Karpas-422 (cell line): ENCODE measurements at regions not wholly inside any gene's neighbourhood (a gene's known extent, or its start where the extent isn't known, plus 50 kb on each side); places are given as distances from the start of the nearest gene placed in this dataset.

Experiments
- DNase-seq: peaks from one replicate; pipeline ENCODE4 v3.0.0-alpha.2; 2015
- H2AFZ ChIP-seq: fragments of 200-600 bp; sonication (generic); 2 replicates; pipeline ENCODE4 v1.6.1; 2014; ENCODE audit warnings: antibody characterized with exemption, low read length, mixed read lengths
- H3K27ac ChIP-seq: fragments of 200-600 bp; sonication (generic); 2 replicates; pipeline ENCODE4 v1.5.1; 2014; ENCODE audit warnings: mild to moderate bottlenecking, low read length, moderate library complexity
- H3K27me3 ChIP-seq: fragments of 200-600 bp; sonication (generic); 2 replicates; pipeline ENCODE4 v1.6.1; 2014; ENCODE audit warnings: low read length, mixed read lengths
- H3K36me3 ChIP-seq: fragments of 200-600 bp; sonication (generic); 2 replicates; pipeline ENCODE4 v1.6.1; 2014; ENCODE audit warnings: low read length, mixed read lengths; ENCODE audit not compliant: insufficient read depth
- H3K4me1 ChIP-seq: fragments of 200-600 bp; sonication (generic); 2 replicates; pipeline ENCODE4 v1.6.1; 2014; ENCODE audit warnings: mild to moderate bottlenecking, low read length, mixed read lengths
- H3K4me2 ChIP-seq: fragments of 200-600 bp; sonication (generic); 2 replicates; pipeline ENCODE4 v1.6.1; 2014; ENCODE audit warnings: low read length, low read depth, mild to moderate bottlenecking; ENCODE audit not compliant: poor library complexity, severe bottlenecking
- H3K4me3 ChIP-seq: fragments of 200-600 bp; sonication (generic); 2 replicates; pipeline ENCODE4 v1.5.1; 2014; ENCODE audit warnings: mild to moderate bottlenecking, antibody characterized with exemption, low read length, mixed read lengths
- H3K79me2 ChIP-seq: fragments of 200-600 bp; sonication (generic); 2 replicates; pipeline ENCODE4 v1.6.1; 2014; ENCODE audit warnings: mild to moderate bottlenecking, low read length, mixed read lengths
- H3K9ac ChIP-seq: fragments of 200-600 bp; sonication (generic); 2 replicates; pipeline ENCODE4 v1.6.0; 2014; ENCODE audit warnings: low read length
- H3K9me2 ChIP-seq: fragments of 200-600 bp; sonication (generic), shearing (Covaris generic); replicated peaks from 2 replicates; pipeline ENCODE4 v1.6.0; 2014; ENCODE audit warnings: mild to moderate bottlenecking, low read length, moderate library complexity; ENCODE audit not compliant: insufficient read depth
- H3K9me3 ChIP-seq: fragments of 300-700, 200-600 bp; sonication (generic); 2 replicates; pipeline ENCODE4 v1.6.1; 2014; ENCODE audit warnings: low read length, mixed read lengths
- H4K20me1 ChIP-seq: fragments of 200-600 bp; sonication (generic); 2 replicates; pipeline ENCODE4 v1.6.1; 2014; ENCODE audit warnings: mild to moderate bottlenecking, antibody characterized with exemption, low read length, low read depth; ENCODE audit not compliant: insufficient read depth

DNA sequence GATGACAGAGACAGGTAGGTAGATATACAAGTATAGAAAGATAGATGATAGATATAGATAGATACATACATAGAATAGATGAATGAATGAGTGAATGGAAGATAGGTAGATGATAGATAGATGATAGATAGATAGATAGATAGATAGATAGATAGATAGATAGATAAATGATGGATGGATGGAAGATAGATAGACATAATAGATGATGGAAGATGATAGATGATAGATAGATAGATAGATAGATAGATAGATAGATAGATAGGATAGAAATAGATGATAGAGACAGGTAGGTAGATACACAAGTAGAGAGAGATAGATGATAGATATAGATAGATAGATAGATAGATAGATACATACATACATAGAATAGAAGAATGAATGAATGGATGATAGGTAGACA, 510.1 kb upstream of the AUTS2 start:
- no peak for DNase-seq
- Histone ChIP-seq H3K9me3 (no peaks in the 10 kb centered on the region), H3K27ac (no peak overlapping the region), H2AFZ (no peak overlapping the region), H3K4me2 (no peak overlapping the region), H3K36me3 (no peaks in the 10 kb centered on the region; the same call in 1 of the 2 replicates), H4K20me1 (no peaks in the 10 kb centered on the region), H3K27me3 (no peaks in the 10 kb centered on the region), H3K4me1 (peaks cover 23% of the 10 kb centered on the region), H3K9ac (no peak overlapping the region), H3K79me2 (no peaks in the 10 kb centered on the region), H3K9me2 (no peaks in the 10 kb centered on the region), H3K4me3 (no peak overlapping the region)

DNA sequence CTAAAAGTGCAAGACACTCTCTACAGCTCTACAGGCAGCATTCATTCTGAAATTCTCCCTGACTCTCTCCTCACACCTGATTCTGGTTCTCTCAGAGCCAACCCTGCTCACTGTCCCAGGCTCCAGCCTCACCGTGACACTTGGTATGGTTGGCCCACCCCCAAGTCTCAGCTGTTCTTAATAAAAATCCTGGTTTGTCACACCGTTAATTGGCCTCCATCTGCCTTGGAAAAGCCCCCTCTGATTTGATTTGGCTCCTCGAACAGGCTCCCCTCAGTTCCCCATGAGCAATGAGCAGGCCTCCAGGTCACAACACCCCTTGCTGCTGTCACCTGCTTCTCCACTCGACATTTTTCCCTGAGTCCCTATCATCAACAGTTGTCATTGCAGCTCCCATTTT, 507.3 kb upstream of the AUTS2 start:
- H2AFZ ChIP-seq, result no peak overlapping the region
- H3K79me2 ChIP-seq, result no peaks in the 10 kb centered on the region
- H3K9me3 ChIP-seq, result 0 out of 2 replicates have a peak, but pooled peaks cover 3% of the 10 kb centered on the region
- H3K4me1 ChIP-seq, result peaks cover 22% of the 10 kb centered on the region
- no peaks in the 10 kb centered on the region for H3K9me2 ChIP-seq
- peak overlapping the region; percentile 44 for H3K4me2 ChIP-seq
- H3K9ac ChIP-seq, result no peak overlapping the region
- peaks cover 5% of the 10 kb centered on the region; the same call in 1 of the 2 replicates for H3K27me3 ChIP-seq
- H3K4me3 ChIP-seq, result no peak overlapping the region
- H3K36me3 ChIP-seq, result no peaks in the 10 kb centered on the region; the same call in 1 of the 2 replicates
- DNase-seq, result no peak
- no peaks in the 10 kb centered on the region for H4K20me1 ChIP-seq
- H3K27ac ChIP-seq, result no peak overlapping the region

DNA sequence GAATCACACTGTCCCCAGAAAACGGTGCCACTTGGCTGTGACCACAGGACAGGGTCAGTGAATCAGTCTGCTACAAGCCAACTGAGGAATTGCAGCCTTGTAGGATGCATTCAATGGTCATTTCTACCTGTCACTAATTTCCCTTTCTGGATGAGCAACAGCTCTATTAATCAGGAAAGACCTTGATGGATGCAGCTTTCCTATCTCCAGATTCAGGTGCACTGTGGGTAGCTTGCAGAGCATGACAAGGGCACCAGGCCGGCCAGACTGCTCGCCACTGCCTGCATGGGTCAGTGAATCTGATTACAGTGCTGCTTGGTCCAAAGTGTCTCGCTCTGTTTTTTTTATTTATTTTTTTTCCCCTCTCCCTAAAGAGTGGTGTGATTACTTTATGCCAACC, 506.8 kb upstream of the AUTS2 start:
- Histone ChIP-seq H4K20me1 (no peaks in the 10 kb centered on the region), H3K27me3 (peaks cover 5% of the 10 kb centered on the region; the same call in 1 of the 2 replicates), H3K9ac (no peak overlapping the region), H2AFZ (no peak overlapping the region), H3K9me3 (0 out of 2 replicates have a peak, but pooled peaks cover 3% of the 10 kb centered on the region), H3K36me3 (no peaks in the 10 kb centered on the region; the same call in 1 of the 2 replicates), H3K27ac (no peak overlapping the region), H3K79me2 (no peaks in the 10 kb centered on the region), H3K4me1 (peaks cover 16% of the 10 kb centered on the region), H3K4me2 (peak overlapping the region; percentile 44), H3K4me3 (no peak overlapping the region), H3K9me2 (no peaks in the 10 kb centered on the region)
- DNase-seq, result no peak

DNA sequence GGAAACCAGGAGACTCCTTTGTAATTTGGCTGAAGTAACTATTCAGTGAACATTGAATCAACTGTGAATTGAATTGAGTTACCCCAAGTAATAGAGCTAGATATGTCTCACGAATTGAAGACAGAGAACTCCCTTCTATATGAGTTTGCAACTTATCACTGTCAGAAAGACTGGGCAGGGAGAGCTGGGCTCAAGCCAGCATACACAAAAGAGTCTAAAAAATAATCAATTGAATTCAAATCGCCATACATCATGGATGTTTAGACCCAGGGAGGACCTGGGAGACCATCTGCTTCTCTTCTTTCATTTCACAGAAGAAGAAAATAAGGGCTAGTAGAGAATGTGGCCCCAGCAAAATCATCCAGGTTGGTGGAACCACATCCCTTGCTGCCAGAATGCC, 503.1 kb upstream of the AUTS2 start:
- no peaks in the 10 kb centered on the region for H4K20me1 ChIP-seq
- H3K9me2 ChIP-seq, result no peaks in the 10 kb centered on the region
- H3K4me3 ChIP-seq, result no peak overlapping the region
- H3K36me3 ChIP-seq, result no peaks in the 10 kb centered on the region; the same call in 1 of the 2 replicates
- DNase-seq, result no peak
- H2AFZ ChIP-seq, result no peak overlapping the region
- 0 out of 2 replicates have a peak, but pooled peaks cover 3% of the 10 kb centered on the region for H3K9me3 ChIP-seq
- peaks cover 5% of the 10 kb centered on the region; the same call in 1 of the 2 replicates for H3K27me3 ChIP-seq
- H3K9ac ChIP-seq, result no peak overlapping the region
- no peak overlapping the region for H3K4me2 ChIP-seq
- peaks cover 16% of the 10 kb centered on the region for H3K4me1 ChIP-seq
- H3K79me2 ChIP-seq, result no peaks in the 10 kb centered on the region
- H3K27ac ChIP-seq, result no peak overlapping the region

DNA sequence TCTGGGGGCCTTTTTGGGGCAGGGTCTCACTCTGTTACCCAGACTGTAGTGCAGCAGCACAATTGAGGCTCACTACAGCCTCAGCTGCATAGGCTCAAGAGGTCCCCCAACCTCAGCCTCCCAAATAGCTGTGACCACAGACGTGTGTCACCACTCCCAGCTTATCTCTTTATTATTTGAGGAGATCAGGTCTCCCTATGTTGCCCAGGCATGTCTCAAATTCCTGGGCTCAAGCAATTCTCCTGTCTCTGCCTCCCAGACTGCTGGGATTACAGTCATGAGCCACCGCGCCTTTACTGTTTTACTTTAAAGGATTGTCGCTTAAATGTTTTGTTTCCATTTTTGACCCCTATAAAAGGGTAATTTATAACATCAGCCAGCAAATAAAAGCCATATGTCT, 502.6 kb upstream of the AUTS2 start:
- DNase-seq, result no peak
- H3K9ac ChIP-seq, result no peak overlapping the region
- H3K27ac ChIP-seq, result no peak overlapping the region
- H3K79me2 ChIP-seq, result no peaks in the 10 kb centered on the region
- H3K4me1 ChIP-seq, result peaks cover 16% of the 10 kb centered on the region
- H2AFZ ChIP-seq, result no peak overlapping the region
- H3K4me2 ChIP-seq, result no peak overlapping the region
- H3K4me3 ChIP-seq, result no peak overlapping the region
- H3K9me3 ChIP-seq, result 0 out of 2 replicates have a peak, but pooled peaks cover 3% of the 10 kb centered on the region
- H3K36me3 ChIP-seq, result no peaks in the 10 kb centered on the region; the same call in 1 of the 2 replicates
- H4K20me1 ChIP-seq, result no peaks in the 10 kb centered on the region
- H3K9me2 ChIP-seq, result no peaks in the 10 kb centered on the region
- H3K27me3 ChIP-seq, result peaks cover 5% of the 10 kb centered on the region; the same call in 1 of the 2 replicates

DNA sequence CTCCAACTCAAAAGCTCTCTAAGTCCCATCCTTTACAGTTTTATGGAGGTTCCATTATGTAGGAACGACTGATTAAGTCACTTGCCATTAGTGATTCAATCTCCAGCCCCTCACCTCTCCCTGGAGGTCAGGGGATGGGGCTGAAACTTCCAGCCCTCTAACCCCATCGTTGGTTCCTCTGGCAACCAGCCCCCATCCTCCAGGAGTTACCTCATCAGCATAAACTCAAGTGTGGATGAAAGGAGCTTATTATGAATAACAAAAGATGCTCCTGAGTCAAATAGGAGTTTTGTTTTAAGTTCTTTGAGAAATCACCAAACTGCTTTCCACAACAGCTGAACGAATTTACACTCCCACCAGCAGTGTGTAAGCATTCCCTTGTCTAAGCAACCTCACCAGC, 494.3 kb upstream of the AUTS2 start:
- H3K9me2 ChIP-seq, result no peaks in the 10 kb centered on the region
- no peaks in the 10 kb centered on the region for H3K79me2 ChIP-seq

DNA sequence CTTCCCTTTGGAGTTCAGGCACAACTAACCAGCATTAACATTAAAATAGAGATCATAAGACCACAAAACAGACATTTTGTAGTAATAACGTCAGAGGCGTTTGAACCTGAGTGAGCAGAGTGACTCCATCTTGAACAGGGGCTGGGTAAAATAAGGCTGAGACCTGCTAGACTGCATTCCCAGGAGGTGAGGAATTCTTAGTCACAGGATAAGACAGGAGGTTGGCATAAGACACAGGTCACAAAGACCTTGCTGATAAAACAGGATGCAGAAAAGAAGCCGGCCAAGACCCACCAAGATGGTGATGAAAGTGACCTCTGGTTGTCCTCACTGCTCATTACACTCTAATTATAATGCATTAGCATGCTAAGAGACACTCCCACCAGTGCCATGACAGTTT, 493.2 kb upstream of the AUTS2 start:
- H4K20me1 ChIP-seq, result no peaks in the 10 kb centered on the region
- no peaks in the 10 kb centered on the region for H3K9me2 ChIP-seq
- no peaks in the 10 kb centered on the region for H3K27me3 ChIP-seq
- no peak overlapping the region for H3K27ac ChIP-seq
- DNase-seq, result no peak
- no peak overlapping the region for H3K4me2 ChIP-seq
- peaks cover 64% of the 10 kb centered on the region for H3K4me1 ChIP-seq
- H3K79me2 ChIP-seq, result no peaks in the 10 kb centered on the region
- H3K9ac ChIP-seq, result no peak overlapping the region
- no peak overlapping the region for H2AFZ ChIP-seq
- peaks cover 4% of the 10 kb centered on the region; the same call in 1 of the 2 replicates for H3K9me3 ChIP-seq
- H3K4me3 ChIP-seq, result no peak overlapping the region
- no peaks in the 10 kb centered on the region for H3K36me3 ChIP-seq

More for the DNA sequence above, 494.3 kb upstream of the AUTS2 start:
- Histone ChIP-seq H3K27me3 (no peaks in the 10 kb centered on the region), H3K36me3 (no peaks in the 10 kb centered on the region), H3K9me3 (no peaks in the 10 kb centered on the region), H4K20me1 (no peaks in the 10 kb centered on the region), H2AFZ (no peak overlapping the region), H3K27ac (no peak overlapping the region), H3K9ac (no peak overlapping the region), H3K4me1 (peaks cover 53% of the 10 kb centered on the region), H3K4me3 (no peak overlapping the region), H3K4me2 (no peak overlapping the region)
- DNase-seq, result no peak

DNA sequence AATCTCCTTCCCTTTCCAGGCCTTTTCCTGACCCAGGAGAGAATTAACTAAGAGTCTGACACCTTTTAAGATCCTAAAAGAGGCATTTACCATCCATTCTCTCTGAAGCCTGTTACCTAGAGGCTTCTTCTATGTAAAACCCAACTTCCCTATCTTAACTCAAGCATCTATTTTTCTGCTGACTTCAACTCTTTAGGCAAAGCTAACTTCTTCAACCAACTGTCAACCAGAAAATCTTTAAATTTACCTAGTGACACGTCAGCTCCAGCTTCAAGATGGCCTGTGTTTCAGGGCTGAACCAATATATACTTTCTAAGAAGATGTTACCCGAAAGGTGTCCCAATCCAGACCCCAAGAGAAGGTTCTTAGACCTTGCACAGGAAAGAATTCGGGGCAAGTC, 492.3 kb upstream of the AUTS2 start:
- H2AFZ ChIP-seq, result no peak overlapping the region
- H3K4me3 ChIP-seq, result no peak overlapping the region
- H3K36me3 ChIP-seq, result peaks cover 7% of the 10 kb centered on the region; the same call in 1 of the 2 replicates
- peak overlapping the region; percentile 100 for H3K27ac ChIP-seq
- no peaks in the 10 kb centered on the region for H3K79me2 ChIP-seq
- peak; percentile 82 for DNase-seq
- H3K9me2 ChIP-seq, result no peaks in the 10 kb centered on the region
- H3K9me3 ChIP-seq, result peaks cover 13% of the 10 kb centered on the region
- H4K20me1 ChIP-seq, result no peaks in the 10 kb centered on the region
- H3K9ac ChIP-seq, result no peak overlapping the region
- H3K4me2 ChIP-seq, result peak overlapping the region; percentile 30
- no peaks in the 10 kb centered on the region for H3K27me3 ChIP-seq
- peaks cover 69% of the 10 kb centered on the region for H3K4me1 ChIP-seq
